ENCODE measurements at regions not wholly inside any gene's neighbourhood (a gene's known extent, or its start where the extent isn't known, plus 50 kb on each side); places are given as distances from the start of the nearest gene placed in this dataset.

DNA sequence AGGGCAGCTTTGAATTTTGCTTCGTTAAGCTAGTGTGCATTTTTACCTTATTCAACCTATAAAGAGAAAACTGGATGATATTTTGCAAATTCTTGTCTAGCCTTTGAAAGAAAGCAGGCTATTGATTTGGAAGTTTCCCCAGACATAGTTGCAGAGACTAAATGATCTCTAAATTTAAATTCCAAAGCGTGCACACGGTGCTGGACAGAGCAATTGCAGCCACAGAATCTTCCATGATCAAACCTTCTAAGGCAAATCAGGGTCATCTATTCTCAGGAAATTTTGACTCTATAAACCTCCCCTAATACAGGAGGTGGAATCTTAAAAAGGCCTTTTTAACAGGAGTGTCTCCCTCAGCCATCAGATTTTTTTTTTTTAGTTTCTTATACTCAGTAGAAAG lies 159.9 kb downstream of the MDFIC start:
- TF ChIP-seq POLR2A (IDR thresholded peaks at IDR 0.05; ENCODE audit: low read length) (no peak), GATA1 (IDR thresholded peaks at IDR 0.05; ENCODE audit: low read depth, low read length) (no peak)

Measured in erythroblast (primary cell).